ENCODE measurements at regions not wholly inside any gene's neighbourhood (a gene's known extent, or its start where the extent isn't known, plus 50 kb on each side); places are given as distances from the start of the nearest gene placed in this dataset.

DNA sequence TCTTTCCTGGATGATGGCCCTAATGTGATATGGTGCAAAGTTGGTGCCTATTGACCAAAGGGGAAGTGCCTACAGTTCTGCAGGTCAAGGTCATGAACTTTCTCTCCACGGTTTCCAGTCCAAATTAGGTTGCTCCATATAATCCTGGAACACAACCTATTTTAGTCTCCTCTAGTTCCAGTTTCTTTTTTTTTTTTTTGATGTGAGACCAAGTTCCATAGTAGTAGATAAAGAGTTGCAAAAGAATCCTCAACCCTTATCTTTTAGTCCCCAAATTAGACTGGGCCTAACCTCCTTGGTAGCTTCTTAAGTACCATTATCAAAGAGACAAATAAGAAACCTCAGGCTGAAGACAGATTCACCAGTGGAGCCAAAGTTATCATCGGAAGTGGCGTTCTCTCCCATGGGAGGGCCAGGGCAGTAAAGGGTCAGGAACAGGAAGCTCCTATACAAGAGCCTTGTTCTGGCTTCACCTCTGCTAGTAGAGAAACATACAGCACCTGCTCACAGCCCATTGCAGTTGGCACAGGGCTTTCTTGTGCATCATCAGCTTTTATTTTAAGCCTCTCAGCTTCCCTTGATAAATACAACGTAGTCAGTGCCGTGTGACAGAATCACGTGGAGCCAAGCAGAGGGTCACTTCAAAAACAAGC lies 132.2 kb upstream of the RREB1 start:
- TF ChIP-seq POLR2A (IDR thresholded peaks at IDR 0.05) (no peak), CTCF (IDR thresholded peaks at IDR 0.05) (no peak)
